NCI-H128 (cell line): ENCODE measurements at regions not wholly inside any gene's neighbourhood (a gene's known extent, or its start where the extent isn't known, plus 50 kb on each side); places are given as distances from the start of the nearest gene placed in this dataset.
"Not testable (repeated sequence)": the region's sequence is repeated elsewhere in the genome, so short reads cannot be mapped to it uniquely, and the experiment has no call there.

Experiments
- DNase-seq: peaks from one replicate; lab custom pipeline; 2025; ENCODE audit not compliant: unreplicated experiment; lab: John Stamatoyannopoulos, UW

GRCh38 chr21:38613686-38614085, 115.4 kb upstream of the ERG start:
- no peak for DNase-seq

- no peak for DNase-seq
Observed at GRCh38 chr21:38614558-38614957, 116.3 kb upstream of the ERG start.

DNA sequence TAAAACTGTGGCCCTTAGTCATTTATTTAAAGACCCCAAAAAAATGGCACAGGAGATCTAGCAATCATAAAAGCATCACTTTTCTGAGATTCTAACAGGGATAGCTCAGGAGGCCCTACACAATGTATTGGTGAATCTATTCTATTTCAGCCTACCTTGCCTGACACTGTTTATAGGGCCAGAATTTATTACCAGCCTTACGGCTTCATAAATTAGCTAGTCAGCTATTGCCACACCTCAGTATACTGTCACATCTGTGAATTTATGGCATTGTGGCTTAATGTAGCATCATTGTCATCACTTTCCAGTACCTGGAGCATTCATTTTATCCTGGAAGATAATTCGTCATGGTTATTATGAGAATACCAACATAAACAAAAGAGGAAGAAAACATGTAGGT, 121.2 kb upstream of the ERG start:
- no peak for DNase-seq

- DNase-seq: no peak
Observed at GRCh38 chr21:38619992-38620479, 121.8 kb upstream of the ERG start.

GRCh38 chr21:38621132-38621531, 122.9 kb upstream of the ERG start:
- DNase-seq: no peak

GRCh38 chr21:38622081-38622826, 124.0 kb upstream of the ERG start:
- DNase-seq: no peak

DNA sequence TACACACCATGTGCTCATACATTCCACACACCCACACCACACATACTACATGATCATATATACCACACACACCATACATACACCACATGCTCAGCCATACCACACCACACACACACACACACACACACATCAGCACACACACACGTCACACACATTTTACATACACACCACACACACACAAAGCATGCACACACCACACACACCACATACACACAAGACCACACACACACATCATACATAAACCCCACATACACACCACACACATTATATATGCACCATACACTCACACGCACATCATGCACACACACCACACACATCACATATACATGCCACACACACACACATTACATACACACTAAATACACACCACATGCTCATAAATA, 124.5 kb upstream of the ERG start:
- DNase-seq: no peak

DNA sequence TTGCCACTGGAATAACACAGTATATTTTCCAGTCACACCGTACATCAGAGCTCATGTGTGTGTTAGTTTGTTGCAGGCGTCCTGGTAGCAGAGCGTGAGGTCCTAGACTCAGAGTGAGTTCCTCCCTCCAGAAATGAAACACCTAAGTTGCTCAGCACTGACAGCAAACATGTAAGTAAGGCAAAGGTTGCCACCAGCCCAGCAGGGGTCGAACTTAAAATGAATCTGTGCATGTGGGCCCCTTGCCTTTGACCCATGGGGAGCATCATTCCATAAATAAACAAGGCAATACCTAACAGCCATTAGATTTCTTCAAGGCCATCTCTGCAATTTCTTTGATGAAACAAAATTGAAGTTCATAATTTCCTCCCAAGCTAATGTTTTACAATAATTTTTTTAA, 125.3 kb upstream of the ERG start:
- no peak for DNase-seq

DNA sequence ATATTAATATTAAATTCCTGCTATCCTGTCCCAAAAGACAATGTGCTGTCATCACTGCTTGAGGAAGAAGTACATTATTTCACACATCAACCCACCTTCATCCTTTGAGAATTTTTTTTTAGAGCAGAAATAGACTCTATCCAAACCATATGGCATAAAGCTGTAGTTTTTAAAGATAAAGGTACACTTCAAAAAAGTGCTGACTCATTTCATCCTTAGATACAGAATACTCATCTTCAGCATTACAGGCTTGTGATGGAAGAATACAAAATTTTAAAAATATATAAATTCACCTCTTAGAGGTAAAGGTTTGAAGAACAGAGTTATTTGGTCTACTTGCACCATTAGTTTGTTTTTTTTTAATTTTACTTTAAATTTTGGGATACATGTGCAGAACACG, 126.7 kb upstream of the ERG start:
- no peak for DNase-seq

DNA sequence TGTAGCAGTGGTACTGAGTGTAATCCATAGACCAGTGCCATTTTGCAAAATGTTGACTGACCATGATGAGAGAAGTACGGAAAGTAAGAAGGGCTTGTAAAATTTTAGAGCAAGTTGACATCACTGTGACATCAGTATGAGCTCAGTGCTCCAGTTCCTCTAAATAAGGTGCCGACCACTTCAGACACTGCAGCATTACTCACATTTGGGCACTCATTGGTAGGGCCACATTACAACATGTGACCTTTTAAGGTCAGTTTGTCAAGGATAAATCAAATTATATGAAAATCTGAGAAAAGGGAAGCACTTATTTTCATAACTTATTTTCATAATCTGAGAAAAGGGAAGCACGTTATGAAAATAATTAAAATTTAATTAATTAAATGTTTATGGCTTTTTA, 128.0 kb upstream of the ERG start:
- no peak for DNase-seq

GRCh38 chr21:38628349-38628748, 130.1 kb upstream of the ERG start:
- DNase-seq: no peak

GRCh38 chr21:38631206-38631605, 132.9 kb upstream of the ERG start:
- DNase-seq: no peak

- no peak for DNase-seq
Observed at GRCh38 chr21:38631676-38632075, 133.4 kb upstream of the ERG start.

DNA sequence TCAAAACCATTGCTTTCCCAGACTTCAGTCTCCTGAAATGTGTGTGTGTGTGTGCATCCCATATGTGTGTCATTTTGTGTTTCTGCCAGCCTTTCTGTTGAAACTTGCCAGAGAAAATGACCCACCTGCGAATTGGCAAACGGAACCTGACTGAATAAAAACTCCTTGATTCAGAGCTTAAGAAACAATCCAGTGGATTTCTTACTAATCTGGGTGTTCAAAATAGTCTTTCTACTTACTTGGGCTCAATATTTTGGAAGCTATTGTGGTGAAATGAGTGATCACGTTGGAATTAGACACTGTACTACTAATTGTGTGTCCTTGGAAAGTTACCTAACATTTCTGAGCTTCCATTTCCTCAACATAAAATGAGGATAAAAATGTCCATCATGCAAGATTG, 138.9 kb upstream of the ERG start:
- no peak for DNase-seq

GRCh38 chr21:38639571-38640354, 141.5 kb upstream of the ERG start:
- DNase-seq: no peak

DNA sequence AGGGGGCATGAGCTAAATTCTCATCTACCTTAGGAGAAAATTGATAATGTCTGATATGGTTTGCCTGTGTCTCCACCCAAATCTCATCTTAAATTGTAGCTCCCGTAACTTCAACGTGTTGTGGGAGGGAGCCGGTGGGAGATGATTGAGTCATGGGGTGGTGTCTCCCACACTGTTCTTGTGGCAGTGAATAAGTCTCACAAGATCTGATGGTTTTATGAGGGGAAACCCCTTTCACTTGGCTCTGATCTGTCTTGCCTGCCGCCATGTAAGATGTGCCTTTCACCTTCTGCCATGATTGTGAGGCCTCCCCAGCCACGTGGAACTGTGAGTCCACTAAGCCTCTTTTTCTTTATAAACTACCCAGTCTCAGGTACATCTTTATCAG, 142.1 kb upstream of the ERG start:
- DNase-seq: not testable (repeated sequence)

DNA sequence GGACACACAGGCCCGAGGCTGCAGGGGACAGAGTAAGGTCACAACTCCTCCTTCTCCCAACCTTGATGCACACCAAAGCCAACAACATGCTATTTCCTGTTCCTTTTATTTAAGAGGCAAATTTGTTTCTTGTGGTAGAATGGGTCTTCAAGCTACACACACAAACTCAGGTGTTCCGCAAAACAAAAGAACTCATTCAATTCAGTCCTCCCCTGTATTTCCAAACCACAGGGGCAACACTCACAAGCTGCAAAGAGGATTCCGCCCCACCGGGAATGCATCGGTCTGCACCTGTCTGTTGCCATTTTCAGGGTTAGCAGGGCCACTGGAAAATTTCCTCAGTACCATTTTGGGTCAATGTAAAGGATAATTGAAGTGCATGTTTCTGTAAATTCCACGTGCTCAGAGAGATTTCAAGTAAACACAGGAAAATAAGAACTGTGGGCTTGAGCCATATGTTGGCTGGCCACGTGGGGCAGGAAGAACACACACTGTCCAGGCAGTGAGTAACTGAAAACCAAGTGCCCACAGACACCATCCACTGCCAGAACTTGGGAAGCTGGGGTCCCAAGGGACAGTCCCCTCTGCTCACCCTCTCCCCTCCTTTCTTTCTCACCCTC, 145.2 kb upstream of the ERG start:
- DNase-seq: no peak

GRCh38 chr21:38645282-38645681, 147.0 kb upstream of the ERG start:
- no peak for DNase-seq

DNA sequence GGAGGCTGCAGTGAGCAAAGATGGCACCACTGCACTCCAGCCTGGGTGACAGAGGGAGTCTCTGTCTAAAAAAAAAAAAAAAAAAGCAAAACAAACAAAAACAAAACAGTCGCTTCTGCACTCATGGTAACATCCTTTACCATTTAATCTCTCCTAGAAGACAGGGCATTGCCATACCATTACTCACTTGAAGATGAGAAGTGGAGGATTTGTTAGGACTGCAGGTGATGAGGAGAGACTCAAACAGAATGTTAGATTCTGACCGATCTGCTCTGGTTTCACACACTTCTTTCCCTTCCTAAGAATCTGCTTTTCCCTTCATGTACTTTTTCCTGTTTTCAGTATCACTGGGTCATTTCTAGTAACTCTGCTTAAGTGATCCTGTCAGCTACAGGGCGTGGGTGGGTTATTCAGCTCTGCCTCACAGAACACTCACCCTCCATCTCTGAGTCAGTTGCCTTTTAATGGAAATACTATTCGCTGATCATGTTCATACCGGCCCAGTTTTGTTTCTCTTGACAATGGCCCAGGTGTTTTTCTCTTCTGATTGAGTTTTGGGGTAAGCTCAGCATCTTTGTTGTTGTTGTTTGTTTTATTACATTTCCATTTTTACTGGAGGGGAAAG, 148.0 kb upstream of the ERG start:
- DNase-seq: no peak

DNA sequence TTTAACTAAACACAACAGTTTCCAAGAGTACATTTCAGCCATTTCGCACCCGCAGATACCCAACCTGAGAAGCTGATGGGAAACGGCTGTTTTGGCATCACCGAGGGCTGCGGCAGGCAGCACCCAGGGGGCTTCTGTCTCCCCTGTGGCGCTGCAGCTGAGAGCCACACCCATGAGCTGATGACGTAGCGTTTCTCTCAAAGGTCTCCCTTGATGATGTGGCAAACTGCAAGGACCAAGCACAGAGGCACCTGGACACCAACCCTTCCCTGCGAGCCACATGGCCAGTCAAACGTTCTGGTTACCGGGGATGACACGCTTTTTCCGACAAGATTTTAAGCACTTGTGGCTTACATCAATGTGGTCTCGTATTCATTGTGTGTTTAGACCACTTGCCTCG, 150.8 kb upstream of the ERG start:
- no peak for DNase-seq

GRCh38 chr21:38651570-38651969, 153.3 kb upstream of the ERG start:
- DNase-seq: no peak

DNA sequence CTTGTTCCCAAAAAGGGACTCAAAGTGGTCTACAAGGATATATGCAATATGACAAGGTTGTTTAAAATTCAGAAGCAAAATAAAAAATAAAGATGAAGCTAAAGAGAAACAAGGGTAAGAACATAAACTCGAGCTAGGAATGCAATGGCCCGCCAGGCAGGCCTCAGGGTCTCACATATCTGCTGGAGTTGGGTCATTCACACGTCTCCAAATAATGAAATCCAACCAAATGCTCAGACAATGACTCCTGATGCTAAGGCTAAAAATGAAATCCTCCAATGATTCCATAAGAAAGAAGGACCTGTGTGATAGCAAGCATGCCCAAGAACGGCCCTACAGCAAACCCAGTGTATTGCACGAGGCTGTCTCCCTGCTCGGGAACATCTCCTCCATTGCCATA, 153.3 kb upstream of the ETS2 start:
- no peak for DNase-seq
